VCaP (cell line): ENCODE measurements at regions not wholly inside any gene's neighbourhood (a gene's known extent, or its start where the extent isn't known, plus 50 kb on each side); places are given as distances from the start of the nearest gene placed in this dataset.

Experiments used
- H3K27ac ChIP-seq: fragments of 450-650 bp; 2 replicates; pipeline ENCODE4 v1.5.1; 2017
- TF ChIP-seq, protein P1 (sequence below): fragments of 450-650 bp; conservative IDR thresholded peaks from 2 replicates; pipeline ENCODE4 v1.5.1; 2017; ENCODE audit warnings: mild to moderate bottlenecking, moderate library complexity

DNA sequence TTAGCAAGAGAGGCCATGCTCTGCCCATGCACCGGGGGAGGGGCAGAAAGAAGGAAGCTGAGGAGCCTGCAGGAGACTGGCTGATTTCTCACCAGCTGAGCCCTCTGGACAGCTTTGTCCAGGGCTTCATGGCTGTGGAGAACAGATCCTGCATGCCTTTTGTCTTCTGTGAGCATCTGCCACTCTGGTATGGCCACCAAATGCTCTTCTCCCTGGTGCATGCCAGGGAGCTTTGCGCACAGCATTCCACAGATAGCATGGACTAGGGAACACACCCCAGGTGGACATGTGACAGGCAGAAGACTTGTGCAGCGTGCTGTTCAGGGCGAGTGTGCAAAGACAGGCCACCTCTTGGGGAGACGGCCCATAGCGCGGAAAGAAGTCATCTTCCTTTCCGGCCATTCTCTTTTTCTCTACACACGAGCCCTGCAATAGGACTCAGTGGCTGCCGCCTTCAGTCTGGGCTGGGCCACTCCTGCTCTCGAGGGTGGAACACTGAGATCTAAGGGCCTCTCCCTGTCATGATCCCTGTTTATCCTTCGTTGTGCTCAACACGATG, 56.7 kb downstream of the GADD45G start:
- TF ChIP-seq, protein P1, sequence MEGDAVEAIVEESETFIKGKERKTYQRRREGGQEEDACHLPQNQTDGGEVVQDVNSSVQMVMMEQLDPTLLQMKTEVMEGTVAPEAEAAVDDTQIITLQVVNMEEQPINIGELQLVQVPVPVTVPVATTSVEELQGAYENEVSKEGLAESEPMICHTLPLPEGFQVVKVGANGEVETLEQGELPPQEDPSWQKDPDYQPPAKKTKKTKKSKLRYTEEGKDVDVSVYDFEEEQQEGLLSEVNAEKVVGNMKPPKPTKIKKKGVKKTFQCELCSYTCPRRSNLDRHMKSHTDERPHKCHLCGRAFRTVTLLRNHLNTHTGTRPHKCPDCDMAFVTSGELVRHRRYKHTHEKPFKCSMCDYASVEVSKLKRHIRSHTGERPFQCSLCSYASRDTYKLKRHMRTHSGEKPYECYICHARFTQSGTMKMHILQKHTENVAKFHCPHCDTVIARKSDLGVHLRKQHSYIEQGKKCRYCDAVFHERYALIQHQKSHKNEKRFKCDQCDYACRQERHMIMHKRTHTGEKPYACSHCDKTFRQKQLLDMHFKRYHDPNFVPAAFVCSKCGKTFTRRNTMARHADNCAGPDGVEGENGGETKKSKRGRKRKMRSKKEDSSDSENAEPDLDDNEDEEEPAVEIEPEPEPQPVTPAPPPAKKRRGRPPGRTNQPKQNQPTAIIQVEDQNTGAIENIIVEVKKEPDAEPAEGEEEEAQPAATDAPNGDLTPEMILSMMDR = no peak
- H3K27ac ChIP-seq = peak overlapping the region; percentile 95

DNA sequence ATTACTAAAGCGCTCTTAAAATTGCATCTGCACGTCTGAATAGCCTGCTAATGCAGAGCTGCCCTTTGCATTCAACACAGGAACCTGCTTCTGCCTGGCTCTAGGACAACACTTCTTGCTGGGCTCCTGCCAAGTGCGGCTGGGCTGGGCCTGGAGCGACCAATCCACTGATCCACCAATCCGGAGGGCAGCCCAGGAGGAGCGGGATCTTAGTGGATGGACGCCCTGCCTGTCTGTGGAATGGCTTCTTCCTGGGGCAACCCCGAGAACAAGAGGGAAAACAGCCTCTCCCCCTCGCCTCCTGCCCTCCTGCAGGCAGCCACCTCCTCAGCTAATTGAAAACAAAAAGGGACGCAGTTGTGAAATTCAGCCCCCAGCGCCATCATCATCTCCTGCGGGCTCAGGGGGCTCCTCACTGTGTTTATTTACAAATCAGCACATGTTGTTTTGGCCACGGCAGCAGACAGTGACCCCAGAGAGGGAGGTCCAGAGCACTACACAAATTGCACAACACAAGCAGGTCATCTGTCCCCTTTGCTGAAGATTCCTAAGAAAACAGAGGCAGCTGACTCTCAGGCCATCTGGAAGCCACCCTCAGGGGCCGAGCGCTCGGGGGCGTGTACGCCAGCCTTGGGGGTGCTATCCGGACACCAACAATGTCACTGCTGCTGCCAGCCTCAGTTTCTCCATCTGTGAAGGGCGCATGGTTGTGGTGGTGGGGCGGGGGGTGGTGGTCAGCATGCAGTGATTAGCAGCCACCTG, 57.3 kb downstream of the GADD45G start:
- TF ChIP-seq, protein P1 = no peak
- peak overlapping the region; percentile 95 for H3K27ac ChIP-seq

DNA sequence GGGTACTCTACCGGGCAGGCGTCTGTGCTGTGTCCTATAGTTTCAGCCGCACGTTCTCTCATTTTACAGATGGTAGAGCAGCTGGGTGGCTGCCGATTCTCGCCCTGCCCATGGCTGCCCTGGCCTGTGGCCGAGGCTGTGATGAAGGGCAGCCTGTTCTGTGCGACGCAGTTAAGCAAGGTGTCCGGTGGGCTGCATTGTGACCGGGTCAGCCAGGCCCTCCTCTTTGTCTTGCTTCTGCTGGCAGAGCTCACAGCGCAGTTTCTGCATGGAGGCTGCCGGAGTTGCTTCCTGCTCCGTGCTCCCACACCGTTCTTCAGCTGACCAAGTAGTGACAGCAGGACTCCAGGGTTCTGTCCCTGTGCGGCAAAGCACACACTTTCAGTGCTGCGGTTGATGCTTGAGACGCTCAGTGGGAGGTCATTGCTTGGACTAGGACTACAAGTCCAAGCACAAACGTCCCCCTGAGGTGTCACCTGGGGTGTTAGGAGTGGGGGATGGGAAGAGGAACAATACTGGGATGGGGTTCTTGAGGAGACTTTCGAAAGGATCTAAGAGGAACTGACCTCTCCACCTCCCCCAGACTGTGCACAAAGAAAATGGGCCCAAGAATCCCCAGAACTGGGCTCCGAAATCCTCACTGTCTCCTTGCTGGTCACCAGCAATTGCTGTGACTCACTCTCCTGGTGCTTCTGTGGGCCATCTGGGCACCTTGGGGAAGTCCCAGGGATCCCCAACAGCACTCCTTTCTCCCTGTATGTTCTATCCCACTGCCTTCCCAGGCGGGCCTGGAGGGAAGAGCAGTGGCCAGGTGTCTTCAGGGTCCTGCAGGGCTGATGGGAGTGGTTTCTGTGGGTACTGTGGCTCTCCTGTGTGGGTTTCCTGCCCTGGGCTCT, 58.2 kb downstream of the GADD45G start:
- TF ChIP-seq, protein P1 = no peak
- peak overlapping the region; percentile 95 for H3K27ac ChIP-seq

DNA sequence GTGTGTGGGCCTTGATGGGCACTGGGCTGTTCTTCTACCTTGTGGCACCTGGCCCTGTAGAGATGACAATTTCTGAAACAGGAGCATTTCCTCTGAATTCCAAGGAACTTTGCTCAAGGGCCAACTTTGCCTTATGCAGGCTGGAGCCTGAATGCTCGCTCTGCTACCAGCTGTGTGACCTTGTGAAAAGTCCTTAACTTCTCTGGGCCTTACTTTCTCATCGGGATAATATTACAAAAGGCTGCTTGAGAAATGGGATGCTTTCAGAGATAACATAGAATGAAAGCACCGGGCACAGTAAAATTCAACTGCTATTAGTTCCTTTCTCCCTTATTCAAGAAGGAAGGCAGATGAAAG, 58.8 kb downstream of the GADD45G start:
- TF ChIP-seq, protein P1 = no peak
- H3K27ac ChIP-seq = peak overlapping the region; percentile 95

DNA sequence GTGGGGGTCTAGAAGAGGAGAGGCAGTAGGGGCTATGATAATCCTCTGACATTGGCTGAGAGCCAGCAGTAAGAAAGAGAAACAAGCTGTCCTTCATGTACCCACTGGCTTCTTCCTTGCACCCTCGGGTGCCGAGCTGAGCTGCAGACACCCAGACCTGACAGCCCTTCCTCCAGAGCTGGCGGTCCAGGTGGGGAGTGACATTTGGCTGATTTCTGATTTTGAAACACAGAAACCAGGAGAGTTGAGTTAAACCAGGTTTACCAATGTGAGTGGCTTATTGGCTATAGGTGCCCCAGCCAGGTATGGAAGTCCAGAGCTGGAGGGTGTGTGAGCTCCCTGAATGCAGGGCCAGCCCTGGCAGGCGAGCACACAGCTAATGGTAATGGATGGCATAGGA, 59.2 kb downstream of the GADD45G start:
- H3K27ac ChIP-seq = peak overlapping the region; percentile 95
- TF ChIP-seq, protein P1 = no peak

DNA sequence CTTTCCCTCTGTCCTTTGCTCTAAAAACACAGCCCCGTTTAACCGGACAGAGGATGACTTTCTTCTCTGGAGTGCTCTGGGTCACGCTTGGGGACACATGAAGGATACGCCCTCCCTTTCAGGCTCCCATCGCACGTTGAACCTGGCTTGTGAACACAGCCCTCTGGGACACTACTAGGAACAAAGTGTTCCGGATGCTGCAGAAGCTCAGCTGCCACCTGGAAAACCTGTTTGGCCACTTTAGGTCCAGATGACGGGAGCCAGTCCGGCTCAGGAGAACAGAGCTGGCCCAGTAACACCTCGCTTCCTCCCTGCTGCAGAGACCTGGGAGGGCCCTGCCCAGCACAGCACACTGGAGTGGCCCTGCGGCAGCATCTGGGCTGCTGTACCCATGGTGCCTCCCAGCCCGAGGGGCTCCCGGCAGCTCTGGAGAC, 60.1 kb downstream of the GADD45G start:
- H3K27ac ChIP-seq = peak overlapping the region; percentile 95
- TF ChIP-seq, protein P1 = no peak

DNA sequence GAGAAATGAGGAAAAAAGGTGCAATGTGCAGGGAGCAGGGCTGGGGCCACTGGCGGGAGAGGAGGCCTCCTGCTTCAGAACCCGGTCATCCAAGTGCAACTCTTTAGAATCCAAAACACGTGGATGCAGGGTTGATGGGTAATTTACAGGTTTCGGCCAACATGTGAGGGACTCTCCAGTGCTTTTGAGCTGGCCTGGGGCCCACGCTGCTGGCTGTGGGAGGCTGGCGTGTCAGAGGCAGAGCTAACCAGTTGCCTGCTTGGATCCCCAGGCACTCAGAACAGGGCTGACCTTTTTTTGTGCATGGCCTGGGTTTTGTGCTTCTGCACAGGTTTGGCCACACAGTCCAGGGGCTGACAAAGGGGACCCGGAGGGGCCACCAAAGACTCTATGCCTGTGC, 61.6 kb downstream of the GADD45G start:
- peak overlapping the region; percentile 95 for H3K27ac ChIP-seq
- TF ChIP-seq, protein P1 = no peak
